Chondrocyte (in vitro differentiated cells): ENCODE measurements at regions not wholly inside any gene's neighbourhood (a gene's known extent, or its start where the extent isn't known, plus 50 kb on each side); places are given as distances from the start of the nearest gene placed in this dataset.

Experiments
- DNase-seq: peaks from one replicate; pipeline ENCODE4 v3.0.0; 2021; ENCODE audit warnings: mixed read lengths, low spot score
- H3K27ac Mint-ChIP-seq: one replicate; pipeline ENCODE4 v1.8.0; 2021; ENCODE audit warnings: mild to moderate bottlenecking, moderate library complexity, mixed read lengths; ENCODE audit not compliant: unreplicated experiment
- H3K27me3 Mint-ChIP-seq: 2 replicates; pipeline ENCODE4 v1.8.0; 2021; ENCODE audit warnings: low read depth, mixed read lengths
- H3K36me3 Mint-ChIP-seq: 2 replicates; pipeline ENCODE4 v1.8.0; 2021; ENCODE audit warnings: low read depth, mixed read lengths
- H3K4me1 Mint-ChIP-seq: 2 replicates; pipeline ENCODE4 v1.8.0; 2021; ENCODE audit warnings: low read depth, mild to moderate bottlenecking, mixed read lengths
- H3K4me3 Mint-ChIP-seq: one replicate; pipeline ENCODE4 v1.8.0; 2021; ENCODE audit warnings: mild to moderate bottlenecking, moderate library complexity, mixed read lengths; ENCODE audit not compliant: unreplicated experiment
- H3K9me3 Mint-ChIP-seq: 2 replicates; pipeline ENCODE4 v1.8.0; 2021; ENCODE audit warnings: low read depth, mixed read lengths
- TF ChIP-seq, protein P1 (sequence below): fragments of 200-600 bp; sonication (generic); IDR thresholded peaks from 2 replicates; pipeline ENCODE4 v1.5.0; 2021; ENCODE audit warnings: antibody characterized with exemption, mild to moderate bottlenecking, moderate library complexity

- no peak for DNase-seq
- no peak overlapping the region for H3K4me3 Mint-ChIP-seq
- H3K27ac Mint-ChIP-seq: no peak overlapping the region
These were observed 155.5 kb downstream of the PDGFRA start for GRCh38 chr4:54384563-54384962.

GRCh38 chr4:54386042-54386669, 157.1 kb downstream of the PDGFRA start:
- H3K4me3 Mint-ChIP-seq: no peak overlapping the region
- H3K9me3 Mint-ChIP-seq: peaks cover 6% of the 10 kb centered on the region
- no peaks in the 10 kb centered on the region for H3K27me3 Mint-ChIP-seq
- H3K4me1 Mint-ChIP-seq: peaks cover 9% of the 10 kb centered on the region
- TF ChIP-seq, protein P1, sequence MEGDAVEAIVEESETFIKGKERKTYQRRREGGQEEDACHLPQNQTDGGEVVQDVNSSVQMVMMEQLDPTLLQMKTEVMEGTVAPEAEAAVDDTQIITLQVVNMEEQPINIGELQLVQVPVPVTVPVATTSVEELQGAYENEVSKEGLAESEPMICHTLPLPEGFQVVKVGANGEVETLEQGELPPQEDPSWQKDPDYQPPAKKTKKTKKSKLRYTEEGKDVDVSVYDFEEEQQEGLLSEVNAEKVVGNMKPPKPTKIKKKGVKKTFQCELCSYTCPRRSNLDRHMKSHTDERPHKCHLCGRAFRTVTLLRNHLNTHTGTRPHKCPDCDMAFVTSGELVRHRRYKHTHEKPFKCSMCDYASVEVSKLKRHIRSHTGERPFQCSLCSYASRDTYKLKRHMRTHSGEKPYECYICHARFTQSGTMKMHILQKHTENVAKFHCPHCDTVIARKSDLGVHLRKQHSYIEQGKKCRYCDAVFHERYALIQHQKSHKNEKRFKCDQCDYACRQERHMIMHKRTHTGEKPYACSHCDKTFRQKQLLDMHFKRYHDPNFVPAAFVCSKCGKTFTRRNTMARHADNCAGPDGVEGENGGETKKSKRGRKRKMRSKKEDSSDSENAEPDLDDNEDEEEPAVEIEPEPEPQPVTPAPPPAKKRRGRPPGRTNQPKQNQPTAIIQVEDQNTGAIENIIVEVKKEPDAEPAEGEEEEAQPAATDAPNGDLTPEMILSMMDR: no peak
- H3K27ac Mint-ChIP-seq: no peak overlapping the region
- H3K36me3 Mint-ChIP-seq: no peaks in the 10 kb centered on the region
- DNase-seq: no peak

More at GRCh38 chr4:54384563-54384962, 155.5 kb downstream of the PDGFRA start:
- Mint-ChIP-seq H3K36me3 (no peaks in the 10 kb centered on the region), H3K4me1 (no peaks in the 10 kb centered on the region), H3K9me3 (peaks cover 6% of the 10 kb centered on the region), H3K27me3 (no peaks in the 10 kb centered on the region)
- TF ChIP-seq, protein P1: peak; percentile 78

- H3K4me3 Mint-ChIP-seq: no peak overlapping the region
- no peak for DNase-seq
- no peaks in the 10 kb centered on the region for H3K27me3 Mint-ChIP-seq
- no peaks in the 10 kb centered on the region for H3K36me3 Mint-ChIP-seq
- TF ChIP-seq, protein P1: no peak
- H3K9me3 Mint-ChIP-seq: peaks cover 8% of the 10 kb centered on the region
- peaks cover 14% of the 10 kb centered on the region for H3K4me1 Mint-ChIP-seq
- H3K27ac Mint-ChIP-seq: no peak overlapping the region
These were observed 157.6 kb downstream of the PDGFRA start for GRCh38 chr4:54386693-54387092.

DNA sequence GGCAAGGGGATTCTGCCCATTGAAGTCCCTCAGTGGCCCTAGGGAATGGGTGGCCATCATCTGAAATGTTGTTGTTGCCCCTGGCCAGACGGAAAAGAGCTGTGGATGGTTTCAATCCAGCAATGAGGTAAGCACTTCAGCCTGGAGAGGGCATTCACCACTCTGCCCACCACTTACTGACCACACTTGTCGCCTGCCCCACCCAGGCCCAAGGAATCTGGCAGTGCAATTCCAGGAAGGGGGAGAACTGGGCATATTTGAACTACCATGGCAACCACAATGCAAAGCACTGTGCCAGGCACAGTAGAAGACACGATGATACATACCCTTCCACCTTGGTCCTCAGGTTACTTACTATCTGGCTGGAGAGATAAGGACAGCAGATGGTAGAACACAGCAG, 161.6 kb downstream of the PDGFRA start:
- no peaks in the 10 kb centered on the region for H3K27me3 Mint-ChIP-seq
- no peak overlapping the region for H3K4me3 Mint-ChIP-seq
- peaks cover 9% of the 10 kb centered on the region for H3K9me3 Mint-ChIP-seq
- DNase-seq: no peak
- H3K27ac Mint-ChIP-seq: no peak overlapping the region
- no peaks in the 10 kb centered on the region for H3K36me3 Mint-ChIP-seq
- TF ChIP-seq, protein P1: no peak
- peaks cover 14% of the 10 kb centered on the region for H3K4me1 Mint-ChIP-seq

DNA sequence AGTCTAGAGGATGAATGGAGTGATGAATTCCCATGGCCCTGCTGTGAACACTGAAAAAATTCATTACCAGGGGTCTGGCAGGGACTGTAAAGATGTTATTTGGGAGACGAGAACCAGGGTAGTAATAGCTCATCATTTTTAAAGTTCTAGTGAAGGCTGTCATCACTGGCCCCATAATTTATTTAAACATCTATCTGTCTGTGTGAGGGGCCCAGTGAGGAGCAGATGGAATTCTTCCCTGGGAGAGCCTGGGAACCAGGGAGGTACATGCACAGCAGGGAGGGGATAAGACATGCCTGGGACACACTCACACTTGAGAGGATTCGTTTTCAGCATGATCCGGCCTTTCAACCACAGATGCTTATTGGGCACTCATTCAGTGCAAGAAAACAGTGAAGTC, 162.0 kb downstream of the PDGFRA start:
- Mint-ChIP-seq H3K27ac (no peak overlapping the region), H3K36me3 (no peaks in the 10 kb centered on the region), H3K4me3 (no peak overlapping the region), H3K9me3 (peaks cover 9% of the 10 kb centered on the region), H3K27me3 (no peaks in the 10 kb centered on the region), H3K4me1 (peaks cover 16% of the 10 kb centered on the region)
- TF ChIP-seq, protein P1: no peak
- DNase-seq: no peak
